HCT116 (cell line): ENCODE measurements at regions not wholly inside any gene's neighbourhood (a gene's known extent, or its start where the extent isn't known, plus 50 kb on each side); places are given as distances from the start of the nearest gene placed in this dataset.

Experiments used
- ATAC-seq: fragments of 200-7000 bp; cut with Tn5 transposase; 2 replicates; pipeline ENCODE4 v1.9.1; 2020; ENCODE audit warnings: mild to moderate bottlenecking, moderate library complexity
- BruUV-seq: library from RNA; stranded (reverse); fragments of 400-500 nt; replicated peaks from 2 replicates; lab custom pipeline; 2021; lab: Mats Ljungman, UMichigan
- CTCF ChIA-PET: fragments of 300-600 bp; sonication (Branson Sonifier 250); formaldehyde crosslinking; loops from one replicate; lab custom pipeline; 2021; ENCODE audit warnings: antibody characterized with exemption; lab: Charles Lee
- POLR2A ChIA-PET: fragments of 300-600, 350-600 bp; sonication (Branson Sonifier 250); formaldehyde crosslinking; loops from one replicate; lab custom pipeline; 2021; ENCODE audit warnings: antibody characterized with exemption; lab: Charles Lee
- RAD21 ChIA-PET, 2 experiments: fragments of 300-600 bp; sonication (Branson Sonifier 250); formaldehyde crosslinking; loops; one replicate each; lab custom pipeline; 2023; ENCODE audit warnings: low total read pairs in 2 of 2; ENCODE audit not compliant: uncharacterized antibody in 2 of 2, unreplicated experiment in 2 of 2, low non-redundant PET in 1 of 2; lab: Charles Lee
- DNase-seq: peaks from one replicate; pipeline ENCODE4 v3.0.0-alpha.2; 2010; ENCODE audit warnings: low read depth, low spot score
- H2AFZ ChIP-seq: fragments of 200-600 bp; shearing (Covaris generic), sonication (generic); 2 replicates; pipeline ENCODE4 v1.6.1; 2017; ENCODE audit warnings: low read depth, mixed run types, mixed read lengths, antibody characterized with exemption, low read length; ENCODE audit not compliant: poor library complexity, severe bottlenecking
- H3K27ac ChIP-seq: 2 replicates; pipeline ENCODE4 v1.5.1; 2012; ENCODE audit warnings: low read depth, low read length
- H3K27me3 ChIP-seq: fragments of 200-600 bp; sonication (generic); 2 replicates; pipeline ENCODE4 v1.6.1; 2016; ENCODE audit warnings: mixed run types, low read length, mixed read lengths; ENCODE audit not compliant: insufficient read depth
- H3K36me3 ChIP-seq, 2 experiments: fragments of 200-500 bp in 1 of 2; fragments of 200-600 bp in 1 of 2; sonication (Bioruptor generic) in 1 of 2; sonication (generic) in 1 of 2; 2 replicates each; pipeline versions ENCODE4 v1.5.1 to v1.6.1; 2014 to 2016; ENCODE audit warnings: low read length in 2 of 2, inconsistent platforms in 1 of 2, mixed read lengths in 1 of 2, mixed run types in 1 of 2; ENCODE audit not compliant: insufficient read depth in 2 of 2, control insufficient read depth in 1 of 2
- H3K4me1 ChIP-seq, 2 experiments: fragments of 200-600 bp in 1 of 2; sonication (generic) in 1 of 2; 2 replicates each; pipeline versions ENCODE4 v1.5.1 to v1.6.1; 2012 to 2017; ENCODE audit warnings: low read length in 2 of 2, inconsistent platforms in 1 of 2, mild to moderate bottlenecking in 1 of 2, mixed read lengths in 1 of 2, mixed run types in 1 of 2, moderate library complexity in 1 of 2; ENCODE audit not compliant: insufficient read depth in 2 of 2, control insufficient read depth in 1 of 2
- H3K4me2 ChIP-seq: fragments of 200-600 bp; sonication (generic); 2 replicates; pipeline ENCODE4 v1.6.1; 2017; ENCODE audit warnings: mixed run types, low read length, mixed read lengths
- H3K4me3 ChIP-seq, 2 experiments: fragments of 200-600 bp in 1 of 2; sonication (generic) in 1 of 2; replicated peaks in 1 of 2; 2 replicates each; pipeline ENCODE4 v1.5.1; 2011 to 2016; ENCODE audit warnings: low read length in 2 of 2, control low read depth in 1 of 2, low read depth in 1 of 2, mild to moderate bottlenecking in 1 of 2, mixed read lengths in 1 of 2, mixed run types in 1 of 2
- H3K79me2 ChIP-seq: fragments of 200-600 bp; sonication (generic); 2 replicates; pipeline ENCODE4 v1.6.1; 2017; ENCODE audit warnings: mild to moderate bottlenecking, mixed run types, low read length, moderate library complexity, mixed read lengths; ENCODE audit not compliant: insufficient read depth
- H3K9ac ChIP-seq: fragments of 200-600 bp; sonication (generic); 2 replicates; pipeline ENCODE4 v1.6.1; 2016; ENCODE audit warnings: low read length, mixed read lengths
- H3K9me2 ChIP-seq: fragments of 200-600 bp; sonication (generic), shearing (Covaris generic); 2 replicates; pipeline ENCODE4 v1.6.1; 2017; ENCODE audit warnings: mixed run types, mild to moderate bottlenecking, moderate library complexity; ENCODE audit not compliant: insufficient read depth
- H3K9me3 ChIP-seq, 2 experiments: fragments of 200-500 bp in 1 of 2; fragments of 200-600 bp in 1 of 2; sonication (Bioruptor generic) in 1 of 2; sonication (generic) in 1 of 2; 2 replicates each; pipeline ENCODE4 v1.6.1; 2014 to 2017; ENCODE audit warnings: low read length in 2 of 2, mixed read lengths in 2 of 2, inconsistent platforms in 1 of 2, low read depth in 1 of 2, mild to moderate bottlenecking in 1 of 2, mixed run types in 1 of 2, moderate library complexity in 1 of 2; ENCODE audit not compliant: control insufficient read depth in 1 of 2, insufficient read depth in 1 of 2
- H4K20me1 ChIP-seq: fragments of 200-600 bp; sonication (generic), shearing (Covaris generic); 2 replicates; pipeline ENCODE4 v1.6.1; 2017; ENCODE audit warnings: mixed run types, mild to moderate bottlenecking, moderate library complexity; ENCODE audit not compliant: insufficient read depth
- ATF3 ChIP-seq: IDR thresholded peaks from 2 replicates; pipeline ENCODE4 v1.6.1; 2012
- CBX3 ChIP-seq: IDR thresholded peaks from 2 replicates; pipeline ENCODE4 v1.6.1; 2012; ENCODE audit warnings: low read depth
- CEBPB ChIP-seq: IDR thresholded peaks from 2 replicates; pipeline ENCODE4 v1.6.1; 2012; ENCODE audit warnings: low read depth
- CTCF ChIP-seq, 3 experiments: fragments of 200-600 bp in 1 of 3; sonication (generic) in 1 of 3; IDR thresholded peaks in 2 of 3; conservative IDR thresholded peaks in 1 of 3; 2 replicates each; pipeline ENCODE4 v1.5.1; 2012 to 2017; ENCODE audit warnings: low read depth in 2 of 3, low read length in 2 of 3, antibody characterized with exemption in 1 of 3, borderline replicate concordance in 1 of 3, control low read depth in 1 of 3, mild to moderate bottlenecking in 1 of 3, mixed read lengths in 1 of 3, mixed run types in 1 of 3, moderate library complexity in 1 of 3; ENCODE audit not compliant: insufficient read depth in 1 of 3
- EGR1 ChIP-seq: IDR thresholded peaks from 2 replicates; pipeline ENCODE4 v1.6.1; 2012; ENCODE audit warnings: low read depth
- ELF1 ChIP-seq: IDR thresholded peaks from 2 replicates; pipeline ENCODE4 v1.6.1; 2012; ENCODE audit warnings: low read depth, borderline replicate concordance
- EZH2 ChIP-seq: fragments of 200-600 bp; sonication (generic); IDR thresholded peaks from 2 replicates; pipeline ENCODE4 v1.6.1; 2017; ENCODE audit warnings: antibody characterized with exemption, mixed run types
- EZH2phosphoT487 ChIP-seq: fragments of 200-600 bp; IDR thresholded peaks from 2 replicates; pipeline ENCODE4 v1.6.1; 2018; ENCODE audit warnings: antibody characterized with exemption, borderline replicate concordance
- FOSL1 ChIP-seq: IDR thresholded peaks from 2 replicates; pipeline ENCODE4 v1.6.1; 2012; ENCODE audit warnings: low read depth
- JUND ChIP-seq: IDR thresholded peaks from 2 replicates; pipeline ENCODE4 v1.6.1; 2012
- MAX ChIP-seq: IDR thresholded peaks from 2 replicates; pipeline ENCODE4 v1.6.1; 2012
- POLR2AphosphoS5 ChIP-seq: IDR thresholded peaks from 2 replicates; pipeline ENCODE4 v1.6.1; 2011; ENCODE audit warnings: mild to moderate bottlenecking, low read depth, low read length, moderate library complexity
- RAD21 ChIP-seq: IDR thresholded peaks from 2 replicates; pipeline ENCODE4 v1.6.1; 2012; ENCODE audit warnings: low read depth, mild to moderate bottlenecking
- REST ChIP-seq: IDR thresholded peaks from 2 replicates; pipeline ENCODE4 v1.6.1; 2012; ENCODE audit warnings: low read depth
- SP1 ChIP-seq: IDR thresholded peaks from 2 replicates; pipeline ENCODE4 v1.6.1; 2012; ENCODE audit warnings: low read depth
- SRF ChIP-seq: IDR thresholded peaks from 2 replicates; pipeline ENCODE4 v1.6.1; 2012; ENCODE audit warnings: low read depth
- YY1 ChIP-seq: IDR thresholded peaks from 2 replicates; pipeline ENCODE4 v1.6.1; 2011; ENCODE audit warnings: low read length, low read depth, moderate library complexity, mild to moderate bottlenecking; ENCODE audit not compliant: insufficient replicate concordance; ENCODE audit errors: extremely low read depth
- ZBTB33 ChIP-seq: IDR thresholded peaks from 2 replicates; pipeline ENCODE4 v1.6.1; 2011; ENCODE audit warnings: mild to moderate bottlenecking, low read length, moderate library complexity; ENCODE audit not compliant: insufficient replicate concordance; ENCODE audit errors: extremely low read depth
- ZFX ChIP-seq: fragments of 450-650 bp; IDR thresholded peaks from 2 replicates; pipeline ENCODE4 v1.6.1; 2017
- ZNF274 ChIP-seq: fragments of 200-500 bp; sonication (Bioruptor generic); IDR thresholded peaks from 2 replicates; pipeline ENCODE4 v1.6.1; 2014; ENCODE audit warnings: mild to moderate bottlenecking, low read depth, low read length, inconsistent platforms
- intact Hi-C: fragments of 100-400 bp; cut with micrococcal nuclease; formaldehyde crosslinking; loops from 2 replicates; pipeline ENCODE4 v1.10.0; 2022

- no peaks in the 10 kb centered on the region for H3K36me3 ChIP-seq
- no peaks in the 10 kb centered on the region for H3K9me2 ChIP-seq
- intact Hi-C loops = no loop called here
- H3K4me3 ChIP-seq = no peak overlapping the region
- H3K4me1 ChIP-seq = no peaks in the 10 kb centered on the region
- H3K27me3 ChIP-seq = 0 out of 2 replicates have a peak, but pooled peaks cover 3% of the 10 kb centered on the region
- no peaks in the 10 kb centered on the region for H3K79me2 ChIP-seq
- TF ChIP-seq POLR2AphosphoS5 (no peak), SP1 (no peak), CTCF (IDR thresholded peaks at IDR 0.05 in 2 of 3, conservative IDR thresholded peaks at IDR 0.05 in 1 of 3; ENCODE audit: borderline replicate concordance in 1 of 3, insufficient read depth in 1 of 3, low read depth in 2 of 3, low read length in 2 of 3) (no peak), EZH2 (no peak), EZH2phosphoT487 (no peak), FOSL1 (no peak), CBX3 (no peak), ATF3 (no peak), CEBPB (no peak), MAX (no peak), ZBTB33 (no peak), ZNF274 (no peak), JUND (no peak), REST (no peak), EGR1 (no peak), YY1 (no peak), ELF1 (no peak), ZFX (no peak), SRF (no peak), RAD21 (no peak)
- ChIA-PET RAD21 (no interaction called here), CTCF (no interaction called here), POLR2A (no interaction called here)
- H3K27ac ChIP-seq = no peak overlapping the region
- no peak overlapping the region for H2AFZ ChIP-seq
- H3K4me2 ChIP-seq = no peak overlapping the region
- H4K20me1 ChIP-seq = no peaks in the 10 kb centered on the region
- BruUV-seq = no TSS peak
- no peaks in the 10 kb centered on the region for H3K9me3 ChIP-seq
- DNase-seq (no peak), ATAC-seq (no peak)
- H3K9ac ChIP-seq = no peak overlapping the region
These were observed 332.1 kb downstream of the DHX35 start for GRCh38 chr20:39294137-39294725.
